ENCODE measurements at regions not wholly inside any gene's neighbourhood (a gene's known extent, or its start where the extent isn't known, plus 50 kb on each side); places are given as distances from the start of the nearest gene placed in this dataset.
"Not testable (repeated sequence)": the region's sequence is repeated elsewhere in the genome, so short reads cannot be mapped to it uniquely, and the experiment has no call there.

- no peaks in the 10 kb centered on the region for H3K79me2 ChIP-seq (ENCODE audit: control insufficient read depth, insufficient read depth, low read length)
- dilution Hi-C loops (cut with MboI; ENCODE audit: extremely low pct_ligation_motif_present, low sequenced_read_pairs) = no loop called here
- no peak overlapping the region for H3K9ac ChIP-seq (replicated peaks; ENCODE audit: extremely low read depth, insufficient read depth, low read length)
- TF ChIP-seq MYC (IDR thresholded peaks at IDR 0.05; ENCODE audit: low read depth, low read length) (no peak), JUN (IDR thresholded peaks at IDR 0.05; ENCODE audit: borderline replicate concordance, insufficient read depth, insufficient read length, low read depth) (no peak), FOS (IDR thresholded peaks at IDR 0.05; ENCODE audit: borderline replicate concordance, insufficient read depth, low read length) (no peak), POLR2A (IDR thresholded peaks at IDR 0.05; ENCODE audit: low read depth, low read length) (no peak), EZH2 (IDR thresholded peaks at IDR 0.05; ENCODE audit: borderline replicate concordance, low read depth, low read length, severe bottlenecking) (no peak), GATA2 (IDR thresholded peaks at IDR 0.05; ENCODE audit: insufficient read depth, insufficient read length, low read depth, low read length) (no peak), POLR2AphosphoS5 (IDR thresholded peaks at IDR 0.05; ENCODE audit: insufficient read depth, low read depth, low read length) (no peak), CTCF (IDR thresholded peaks at IDR 0.05; ENCODE audit: extremely low read depth in 1 of 2, insufficient read depth in 1 of 2, low read depth in 1 of 2, low read length in 2 of 2) (no peak)
- TF ChIP-seq, protein P1, sequence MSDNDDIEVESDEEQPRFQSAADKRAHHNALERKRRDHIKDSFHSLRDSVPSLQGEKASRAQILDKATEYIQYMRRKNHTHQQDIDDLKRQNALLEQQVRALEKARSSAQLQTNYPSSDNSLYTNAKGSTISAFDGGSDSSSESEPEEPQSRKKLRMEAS (IDR thresholded peaks at IDR 0.05; ENCODE audit: insufficient read depth, insufficient read length) = no peak
- FAIRE-seq (no peak), DNase-seq (ENCODE audit: low read depth, low spot score) (no peak)
- ChIA-PET CTCF (no interaction called here), POLR2A (no interaction called here)
- H3K27me3 ChIP-seq (ENCODE audit: control insufficient read depth in 2 of 2, insufficient read depth in 2 of 2, low read length in 2 of 2) = no peaks in the 10 kb centered on the region
- intact Hi-C loops (cut with micrococcal nuclease) = loop anchor here (10.0 kb wide), 1 partner anchor 163 kb away; no protein-coding TSS in a partner anchor
- H3K36me3 ChIP-seq (ENCODE audit: control insufficient read depth in 2 of 2, extremely low read depth in 1 of 2, insufficient read depth in 2 of 2, low read length in 2 of 2) = no peaks in the 10 kb centered on the region
- peaks cover 11% of the 10 kb centered on the region for H3K4me1 ChIP-seq (ENCODE audit: control insufficient read depth, extremely low read depth, insufficient read depth, low read length)
- H4K20me1 ChIP-seq (replicated peaks; ENCODE audit: control insufficient read depth, extremely low read depth, insufficient read depth, low read length) = no peaks in the 10 kb centered on the region
- BruUV-seq (replicated peaks) = no TSS peak
- H3K9me1 ChIP-seq (replicated peaks; ENCODE audit: control insufficient read depth, extremely low read depth, insufficient read depth, low read length) = no peaks in the 10 kb centered on the region
- no peaks in the 10 kb centered on the region for H3K9me3 ChIP-seq (replicated peaks; ENCODE audit: control insufficient read depth, insufficient read depth, low read length)
- no peak overlapping the region for H2AFZ ChIP-seq (ENCODE audit: low read depth, low read length)
- H3K4me2 ChIP-seq (ENCODE audit: insufficient read depth, low read length) = no peak overlapping the region
- H3K27ac ChIP-seq (ENCODE audit: insufficient read depth, low read depth, low read length) = no peak overlapping the region
- no peak overlapping the region for H3K4me3 ChIP-seq (replicated peaks in 1 of 3; ENCODE audit: insufficient read depth in 1 of 3, low read depth in 1 of 3, low read length in 3 of 3)
Measured at GRCh38 chr14:83977583-83977982, 1552.4 kb upstream of the FLRT2 start.

DNA sequence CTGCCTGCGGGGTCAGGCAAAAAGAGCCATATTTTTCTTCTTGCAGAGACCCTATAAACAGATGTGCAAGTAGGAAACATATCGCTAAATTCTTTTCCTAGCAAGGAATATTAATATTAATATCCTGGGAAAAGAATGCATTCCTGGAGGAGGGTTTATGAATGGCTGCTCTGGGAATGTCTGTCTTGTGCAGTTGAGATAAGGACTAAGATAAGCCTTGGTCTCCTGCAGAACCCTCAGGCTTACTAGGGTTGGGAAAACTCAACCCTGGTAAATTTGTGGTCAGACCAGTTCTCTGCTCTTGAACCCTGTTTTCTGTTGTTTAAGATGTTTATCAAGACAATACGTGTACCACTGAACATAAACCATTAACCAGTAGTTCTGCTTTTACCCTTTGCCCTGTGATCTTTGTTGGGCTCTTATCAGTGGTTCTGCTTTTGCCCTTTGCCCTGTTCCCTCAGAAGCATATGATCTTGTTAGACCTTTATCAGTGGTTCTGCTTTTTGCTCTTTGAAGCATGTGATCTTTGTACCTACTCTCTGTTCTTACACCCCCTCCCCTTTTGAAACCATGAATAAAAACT is 1548.2 kb upstream of the FLRT2 start:
- H3K9ac ChIP-seq (replicated peaks; ENCODE audit: extremely low read depth, insufficient read depth, low read length); BruUV-seq (replicated peaks); dilution Hi-C loops (cut with MboI; ENCODE audit: extremely low pct_ligation_motif_present, low sequenced_read_pairs); H3K4me3 ChIP-seq (replicated peaks in 1 of 3; ENCODE audit: insufficient read depth in 1 of 3, low read depth in 1 of 3, low read length in 3 of 3); H3K9me3 ChIP-seq (replicated peaks; ENCODE audit: control insufficient read depth, insufficient read depth, low read length); H3K36me3 ChIP-seq (ENCODE audit: control insufficient read depth in 2 of 2, extremely low read depth in 1 of 2, insufficient read depth in 2 of 2, low read length in 2 of 2); H3K4me1 ChIP-seq (ENCODE audit: control insufficient read depth, extremely low read depth, insufficient read depth, low read length); H3K27ac ChIP-seq (ENCODE audit: insufficient read depth, low read depth, low read length); H3K4me2 ChIP-seq (ENCODE audit: insufficient read depth, low read length); H4K20me1 ChIP-seq (replicated peaks; ENCODE audit: control insufficient read depth, extremely low read depth, insufficient read depth, low read length); POLR2A ChIA-PET; FAIRE-seq; H3K9me1 ChIP-seq (replicated peaks; ENCODE audit: control insufficient read depth, extremely low read depth, insufficient read depth, low read length); DNase-seq (ENCODE audit: low read depth, low spot score); H3K79me2 ChIP-seq (ENCODE audit: control insufficient read depth, insufficient read depth, low read length); H2AFZ ChIP-seq (ENCODE audit: low read depth, low read length); intact Hi-C loops (cut with micrococcal nuclease); H3K27me3 ChIP-seq (ENCODE audit: control insufficient read depth in 2 of 2, insufficient read depth in 2 of 2, low read length in 2 of 2); CTCF ChIA-PET: not testable (repeated sequence)
